NT2/D1 (cell line): ENCODE measurements at regions not wholly inside any gene's neighbourhood (a gene's known extent, or its start where the extent isn't known, plus 50 kb on each side); places are given as distances from the start of the nearest gene placed in this dataset.

Experiments used
- SUZ12 ChIP-seq: IDR thresholded peaks from 2 replicates; pipeline ENCODE4 v1.6.1; 2011; ENCODE audit not compliant: insufficient read length, insufficient read depth; ENCODE audit errors: extremely low read depth
- YY1 ChIP-seq: IDR thresholded peaks from 2 replicates; pipeline ENCODE4 v1.6.1; 2011; ENCODE audit not compliant: insufficient read length, insufficient read depth
- ZNF274 ChIP-seq: IDR thresholded peaks from 2 replicates; pipeline ENCODE4 v1.6.1; 2011; ENCODE audit warnings: mild to moderate bottlenecking, low read depth, low read length

DNA sequence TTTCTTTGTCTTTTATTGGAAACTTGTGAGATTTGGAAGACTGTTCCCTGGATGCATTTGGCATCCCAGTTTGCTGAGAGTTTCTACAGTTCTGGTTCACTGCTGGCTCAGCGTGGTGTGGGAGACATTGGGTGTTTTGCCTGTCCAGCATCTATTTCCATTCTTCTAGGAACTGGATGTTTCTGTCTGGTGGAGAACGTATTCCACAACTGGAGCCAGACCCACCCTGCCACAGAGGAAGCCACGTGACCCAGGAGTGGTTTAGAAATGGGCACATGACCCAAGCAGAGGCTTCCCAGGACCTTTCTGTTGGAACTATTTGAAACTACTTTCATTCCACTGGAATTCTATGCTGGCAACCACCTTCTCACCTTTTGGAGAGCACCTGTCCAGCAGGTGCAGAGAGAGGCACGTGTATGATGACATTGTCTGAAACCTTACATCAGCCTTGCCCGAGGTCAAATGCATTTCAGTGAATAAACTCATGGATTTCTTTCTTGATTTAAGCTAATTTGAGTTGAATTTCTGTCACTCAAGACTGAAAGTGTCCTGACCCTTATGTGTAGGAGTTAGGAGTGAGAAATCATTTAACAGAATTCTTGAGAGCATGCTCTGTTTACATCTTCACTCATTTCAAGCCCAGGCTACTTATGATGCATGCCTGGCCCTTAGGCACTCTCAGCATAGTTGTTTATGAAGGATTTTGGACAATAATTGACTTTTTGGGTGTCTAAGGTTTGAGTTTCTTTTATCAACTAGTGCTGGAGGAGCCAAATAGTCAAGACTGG is 121.8 kb downstream of the AKAP11 start:
- TF ChIP-seq SUZ12 (no peak), ZNF274 (no peak), YY1 (no peak)
